ENCODE measurements at regions not wholly inside any gene's neighbourhood (a gene's known extent, or its start where the extent isn't known, plus 50 kb on each side); places are given as distances from the start of the nearest gene placed in this dataset.
"Not testable (repeated sequence)": the region's sequence is repeated elsewhere in the genome, so short reads cannot be mapped to it uniquely, and the experiment has no call there.

- DNase-seq: no peak
Measured at GRCh38 chr4:83758285-83758684, 222.4 kb downstream of the GPAT3 start.

GRCh38 chr4:83757121-83757621, 221.3 kb downstream of the GPAT3 start:
- no peak for DNase-seq

GRCh38 chr4:83753260-83753659, 217.4 kb downstream of the GPAT3 start:
- no peak for DNase-seq

- no peak for DNase-seq
Measured at GRCh38 chr4:83751336-83751949, 215.5 kb downstream of the GPAT3 start.

- no peak for DNase-seq
Measured at GRCh38 chr4:83748711-83749110, 212.8 kb downstream of the GPAT3 start.

DNA sequence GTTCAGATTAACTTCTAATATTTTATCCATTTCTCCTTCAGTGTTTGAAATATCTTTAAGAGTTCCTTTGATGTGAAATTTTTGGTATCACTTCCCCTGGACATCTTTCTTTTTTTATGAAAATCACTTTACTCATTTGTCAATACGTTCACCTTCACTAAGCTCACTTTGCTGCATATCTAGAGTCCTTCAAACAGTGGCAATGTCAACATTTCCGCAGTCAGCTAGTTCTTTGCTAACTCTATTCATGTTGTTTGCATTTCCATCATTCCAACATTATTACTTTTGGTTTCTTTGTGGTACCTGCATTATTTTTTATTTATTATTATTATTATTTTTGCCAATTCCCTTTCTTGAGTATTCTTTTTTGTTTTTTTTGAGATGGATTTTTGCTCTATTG, 203.0 kb downstream of the GPAT3 start:
- no peak for DNase-seq

- DNase-seq: no peak
Measured at GRCh38 chr4:83734576-83734975, 198.7 kb downstream of the GPAT3 start.

- DNase-seq: no peak
Measured at GRCh38 chr4:83732114-83732635, 196.3 kb downstream of the GPAT3 start.

DNA sequence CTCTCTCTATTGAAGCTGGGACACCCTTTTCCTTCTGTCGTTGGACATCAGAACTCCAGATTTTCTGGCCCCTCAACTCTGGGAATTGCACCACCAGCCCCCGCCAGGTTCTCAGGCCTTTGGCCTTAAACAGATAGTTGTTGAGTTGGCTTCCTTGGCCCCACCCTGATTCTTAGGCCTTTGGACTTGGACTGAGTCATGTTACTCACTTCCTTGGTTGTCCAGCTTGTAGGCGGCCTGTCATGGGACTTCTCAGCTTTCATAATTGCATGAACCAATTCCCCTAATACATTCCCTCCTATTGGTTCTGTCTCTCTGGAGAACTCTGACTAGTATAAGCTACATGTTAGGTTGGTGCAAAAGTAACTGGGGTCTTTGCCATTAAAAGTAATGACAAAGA, 195.7 kb downstream of the GPAT3 start:
- no peak for DNase-seq

GRCh38 chr4:83730958-83731357, 195.1 kb downstream of the GPAT3 start:
- DNase-seq: not testable (repeated sequence)

GRCh38 chr4:83728191-83728590, 192.3 kb downstream of the GPAT3 start:
- DNase-seq: no peak

DNA sequence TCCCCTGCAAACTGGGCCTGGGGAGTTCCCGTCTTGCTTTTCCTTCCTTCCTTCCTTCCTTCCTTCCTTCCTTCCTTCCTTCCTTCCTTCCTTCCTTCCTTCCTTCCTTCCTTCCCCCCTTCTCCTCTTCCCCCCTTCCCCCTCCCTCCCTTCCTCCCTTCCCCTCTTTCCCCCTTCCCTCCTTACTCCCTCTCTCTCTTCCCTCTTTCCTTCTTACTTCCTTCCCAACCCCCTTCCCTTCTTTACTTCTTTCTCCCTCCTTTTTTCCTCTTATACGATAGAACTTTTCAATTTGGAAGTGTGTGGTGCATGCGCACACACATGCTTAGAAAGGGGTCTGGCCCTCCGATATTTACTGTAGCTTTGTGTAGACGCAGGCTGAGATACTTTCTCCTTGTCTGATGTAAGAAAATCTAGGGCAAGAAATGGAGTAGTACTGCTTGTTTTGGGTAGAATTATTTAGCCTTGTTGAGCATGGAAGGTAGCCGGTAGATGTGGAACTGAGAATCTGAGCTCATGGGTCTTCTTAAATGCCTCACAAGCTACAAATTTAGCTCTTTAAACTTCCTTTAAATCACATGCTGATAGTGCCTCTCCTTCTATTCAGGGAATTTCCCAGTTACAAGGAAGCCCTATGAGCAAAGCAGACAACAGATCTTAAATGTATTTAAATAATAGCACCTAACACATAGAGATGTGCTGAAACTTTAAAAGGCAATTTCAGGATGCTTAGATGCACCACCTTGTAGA, 189.6 kb downstream of the GPAT3 start:
- no peak for DNase-seq

DNA sequence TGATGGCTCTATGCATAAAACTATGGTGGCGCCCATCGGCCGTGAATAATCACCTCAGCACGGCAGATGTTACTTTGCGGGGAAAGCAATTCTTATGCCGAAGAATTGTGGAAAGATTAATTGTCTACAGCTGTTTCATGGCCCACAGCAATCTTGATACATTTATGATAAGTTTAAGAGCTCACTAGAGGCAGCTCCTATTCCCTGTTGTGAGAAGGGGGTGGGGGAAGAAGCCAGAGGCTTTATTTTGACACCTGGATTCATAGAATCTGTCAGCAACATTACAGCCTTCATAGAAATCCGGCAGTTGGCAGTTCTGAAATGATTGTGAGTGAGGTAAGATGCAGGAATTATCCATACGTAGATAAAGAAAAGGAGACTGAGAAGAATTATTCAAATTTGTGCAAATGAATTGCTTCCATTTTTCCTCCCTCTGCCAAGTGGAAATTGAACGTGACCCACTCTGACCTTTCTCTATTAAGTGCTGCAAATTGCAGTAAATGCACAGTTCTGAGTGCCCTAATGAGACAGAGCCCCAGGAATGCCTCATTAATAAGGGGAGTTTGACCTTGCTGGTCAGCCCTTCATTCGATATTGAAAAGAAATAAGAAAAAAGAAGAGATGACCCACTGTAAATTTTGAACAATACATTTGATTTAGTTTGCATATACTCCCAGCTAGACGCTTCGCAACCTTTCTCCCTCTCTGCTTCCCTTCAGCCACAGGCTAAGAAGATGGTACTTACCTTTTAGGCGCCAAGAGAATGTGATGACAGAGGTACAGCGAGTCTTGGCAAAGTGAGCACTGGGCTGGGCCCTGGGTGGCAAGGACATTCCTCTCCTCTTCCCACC, 188.8 kb downstream of the GPAT3 start:
- no peak for DNase-seq

- no peak for DNase-seq
Measured at GRCh38 chr4:83723609-83724008, 187.7 kb downstream of the GPAT3 start.

- no peak for DNase-seq
Measured at GRCh38 chr4:83722730-83723269, 186.9 kb downstream of the GPAT3 start.

DNA sequence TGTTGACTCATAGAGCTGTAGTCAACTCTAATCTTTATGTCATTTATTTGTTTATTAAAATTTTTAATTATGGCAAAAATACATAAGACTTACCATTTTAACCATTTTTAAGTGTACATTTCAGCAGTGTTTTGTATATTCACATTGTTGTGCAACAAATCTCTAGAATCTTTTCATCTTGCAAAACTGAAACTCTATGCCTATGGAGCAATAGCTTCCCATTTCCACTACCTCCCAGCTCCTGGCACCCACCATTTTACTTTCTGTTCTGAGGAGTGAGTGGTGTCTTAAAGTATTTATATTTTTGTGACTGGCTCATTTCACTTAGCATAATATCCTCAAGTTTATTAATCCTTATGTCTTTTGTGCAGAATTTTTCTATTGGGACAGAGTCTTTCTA, 181.0 kb downstream of the GPAT3 start:
- DNase-seq: no peak

- DNase-seq: no peak
Measured at GRCh38 chr4:83712890-83713289, 177.0 kb downstream of the GPAT3 start.

DNA sequence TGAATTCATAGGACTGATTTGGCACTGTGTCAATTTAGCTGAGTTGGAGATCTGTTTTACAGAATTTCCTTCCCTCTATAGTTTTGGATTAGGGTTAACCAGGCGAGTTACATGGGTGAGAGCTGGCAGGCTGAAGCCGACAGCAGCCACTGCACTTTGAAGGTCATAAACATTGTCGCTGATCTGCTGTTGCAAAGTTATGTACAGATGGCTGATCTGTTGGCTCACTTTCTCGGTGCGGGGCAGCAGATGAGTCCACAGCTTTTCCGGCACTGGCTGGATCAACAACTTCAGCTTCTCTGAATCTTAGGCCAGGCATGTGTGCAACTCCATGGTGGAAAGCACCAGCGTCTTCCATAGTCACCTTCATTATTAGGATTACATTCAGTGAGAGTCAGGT, 173.7 kb downstream of the GPAT3 start:
- no peak for DNase-seq

- DNase-seq: no peak
Measured at GRCh38 chr4:83708500-83709175, 172.7 kb downstream of the GPAT3 start.

- no peak for DNase-seq
Measured at GRCh38 chr4:83704786-83705185, 168.9 kb downstream of the GPAT3 start.

DNA sequence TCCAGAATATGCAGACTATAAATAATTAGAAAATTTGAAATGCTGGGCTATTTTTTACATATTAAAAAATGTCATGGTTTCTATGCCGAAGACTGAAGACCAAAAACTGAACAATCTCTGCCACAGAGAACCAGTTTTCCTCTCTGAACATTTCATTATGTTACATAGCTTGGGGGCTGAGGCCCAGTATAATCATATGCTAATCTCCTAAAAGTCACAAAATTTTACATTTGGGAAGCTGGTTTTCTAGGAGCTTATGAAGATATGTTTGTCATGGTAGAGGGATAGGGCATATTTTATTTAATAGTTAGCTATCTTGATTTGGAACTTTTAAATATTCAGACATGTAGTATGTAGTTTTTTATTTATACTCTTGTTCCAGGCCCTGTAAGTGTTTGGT, 167.8 kb downstream of the GPAT3 start:
- DNase-seq: no peak

GRCh38 chr4:83701041-83701440, 165.1 kb downstream of the GPAT3 start:
- no peak for DNase-seq

GRCh38 chr4:83699358-83699757, 163.4 kb downstream of the GPAT3 start:
- DNase-seq: no peak
